Posterior vena cava (tissue), 2 donors: ENCODE measurements at regions not wholly inside any gene's neighbourhood (a gene's known extent, or its start where the extent isn't known, plus 50 kb on each side); places are given as distances from the start of the nearest gene placed in this dataset.
"Not testable (repeated sequence)": the region's sequence is repeated elsewhere in the genome, so short reads cannot be mapped to it uniquely, and the experiment has no call there.

Experiments
- DNase-seq: peaks from one replicate; pipeline ENCODE4 v3.0.0-alpha.2; 2020; ENCODE audit warnings: low spot score
- intact Hi-C, 2 donors: fragments of 100-400 bp; cut with DNase I; formaldehyde crosslinking; loops; one replicate each; pipeline versions ENCODE4 v1.14.1 to v1.14.2; 2022 to 2023
- donor health status: DM: yes; HTN: yes; CAD: no.
- donor health status: DM: yes; HTN: yes; CAD: no.

- no peak for DNase-seq
- intact Hi-C loops, result no loop called here
Measured at GRCh38 chr3:71961891-71962290, 176.9 kb upstream of the PROK2 start.

GRCh38 chr3:71961378-71961777 lies 176.4 kb upstream of the PROK2 start:
- no peak for DNase-seq
- intact Hi-C loops, result no loop called here

GRCh38 chr3:71958533-71958932 lies 173.6 kb upstream of the PROK2 start:
- DNase-seq, result no peak
- intact Hi-C loops, result loop anchor here in 1 of 2 donors (10.0 kb wide), 2 partner anchors 306 to 866 kb away; no protein-coding TSS in a partner anchor

GRCh38 chr3:71956716-71957115 lies 171.8 kb upstream of the PROK2 start:
- intact Hi-C loops, result loop anchor here in 1 of 2 donors (10.0 kb wide), 2 partner anchors 308 to 868 kb away; no protein-coding TSS in a partner anchor
- no peak for DNase-seq

GRCh38 chr3:71956069-71956340 lies 171.1 kb upstream of the PROK2 start:
- no peak for DNase-seq
- intact Hi-C loops, result loop anchor here in 1 of 2 donors (10.0 kb wide), 2 partner anchors 309 to 869 kb away; no protein-coding TSS in a partner anchor

GRCh38 chr3:71955240-71956068 lies 170.5 kb upstream of the PROK2 start:
- peak; percentile 83 for DNase-seq
- intact Hi-C loops, result loop anchor here in 1 of 2 donors (10.0 kb wide), 2 partner anchors 309 to 869 kb away; no protein-coding TSS in a partner anchor

- intact Hi-C loops, result loop anchor here in 1 of 2 donors (10.0 kb wide), 2 partner anchors 313 to 873 kb away; no protein-coding TSS in a partner anchor
- no peak for DNase-seq
Measured at GRCh38 chr3:71951842-71952241, 166.9 kb upstream of the PROK2 start.

- DNase-seq, result no peak
- intact Hi-C loops, result loop anchor here in 1 of 2 donors (10.0 kb wide), 2 partner anchors 313 to 873 kb away; no protein-coding TSS in a partner anchor
Measured at GRCh38 chr3:71951361-71951760, 166.4 kb upstream of the PROK2 start.

- intact Hi-C loops, result no loop called here
- no peak for DNase-seq
Measured at GRCh38 chr3:71949442-71949841, 164.5 kb upstream of the PROK2 start.

- intact Hi-C loops, result no loop called here
- DNase-seq, result no peak
Measured at GRCh38 chr3:71944482-71945065, 159.6 kb upstream of the PROK2 start.

GRCh38 chr3:71942432-71943187 lies 157.7 kb upstream of the PROK2 start:
- intact Hi-C loops, result no loop called here
- no peak for DNase-seq

GRCh38 chr3:71940486-71940885 lies 155.5 kb upstream of the PROK2 start:
- intact Hi-C loops, result no loop called here
- no peak for DNase-seq

GRCh38 chr3:71938081-71938480 lies 153.1 kb upstream of the PROK2 start:
- DNase-seq, intact Hi-C loops: not testable (repeated sequence)

- intact Hi-C loops, result no loop called here
- no peak for DNase-seq
Measured at GRCh38 chr3:71936681-71937080, 151.7 kb upstream of the PROK2 start.

- intact Hi-C loops, result no loop called here
- no peak for DNase-seq
Measured at GRCh38 chr3:71934520-71935270, 149.7 kb upstream of the PROK2 start.

GRCh38 chr3:71931922-71932321 lies 147.0 kb upstream of the PROK2 start:
- intact Hi-C loops, result no loop called here
- DNase-seq, result no peak

- DNase-seq, result no peak
Measured at GRCh38 chr3:71930056-71930991, 145.4 kb upstream of the PROK2 start.

GRCh38 chr3:71928212-71928611 lies 143.3 kb upstream of the PROK2 start:
- intact Hi-C loops, result no loop called here

More at GRCh38 chr3:71930056-71930991, 145.4 kb upstream of the PROK2 start:
- intact Hi-C loops, result no loop called here

More at GRCh38 chr3:71928212-71928611, 143.3 kb upstream of the PROK2 start:
- DNase-seq, result no peak
